ENCODE measurements at regions not wholly inside any gene's neighbourhood (a gene's known extent, or its start where the extent isn't known, plus 50 kb on each side); places are given as distances from the start of the nearest gene placed in this dataset.

DNA sequence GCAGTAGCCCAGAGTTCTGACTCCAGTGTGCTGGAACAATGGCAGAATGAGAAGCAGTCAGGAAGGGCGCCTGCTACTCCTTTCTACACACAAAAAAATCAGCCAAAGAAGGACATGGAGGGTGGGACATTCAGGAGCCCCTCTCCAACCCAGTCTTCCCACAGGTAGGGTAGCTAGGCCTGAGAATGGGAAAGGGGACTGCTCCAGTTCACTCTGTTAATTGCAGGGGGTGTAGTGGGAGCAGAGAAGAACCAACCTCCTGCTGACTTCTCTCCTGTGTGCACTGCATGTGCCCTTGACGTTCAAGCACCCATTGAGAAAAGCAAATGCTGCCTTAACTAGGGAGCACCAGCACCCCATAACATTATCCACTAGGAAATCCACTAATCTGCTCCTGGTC is 119.1 kb upstream of the IRX6 start:
- H3K4me2 ChIP-seq (ENCODE audit: control insufficient read depth, extremely low read depth, insufficient read depth, low read depth, low read length) = no peak overlapping the region
- no peaks in the 10 kb centered on the region for H3K36me3 ChIP-seq (ENCODE audit: control insufficient read depth in 2 of 2, extremely low read depth in 1 of 2, insufficient read depth in 2 of 2, low read length in 2 of 2)
- H3K4me3 ChIP-seq (ENCODE audit: control insufficient read depth in 2 of 3, extremely low read depth in 1 of 3, insufficient read depth in 2 of 3, low read depth in 1 of 3, low read length in 3 of 3) = no peak overlapping the region
- H3K27ac ChIP-seq (ENCODE audit: control insufficient read depth, insufficient read depth, low read length) = no peak overlapping the region
- no peaks in the 10 kb centered on the region for H3K9me3 ChIP-seq (ENCODE audit: control insufficient read depth, low read depth, low read length)
- H3K79me2 ChIP-seq (ENCODE audit: control insufficient read depth, insufficient read depth, low read length) = no peaks in the 10 kb centered on the region
- no peak for DNase-seq (ENCODE audit: low read depth, low spot score)
- no peak overlapping the region for H3K9ac ChIP-seq (ENCODE audit: control insufficient read depth, extremely low read depth, insufficient read depth, low read length)
- no peaks in the 10 kb centered on the region for H4K20me1 ChIP-seq (ENCODE audit: control insufficient read depth, extremely low read depth, insufficient read depth, low read length)
- no peak for FAIRE-seq
- H3K27me3 ChIP-seq (ENCODE audit: control insufficient read depth, extremely low read depth, insufficient read depth, low read length) = no peaks in the 10 kb centered on the region
- H2AFZ ChIP-seq (ENCODE audit: control insufficient read depth, low read length) = no peak overlapping the region
- TF ChIP-seq CTCF (optimal IDR thresholded peaks at IDR 0.05 in 1 of 3, IDR thresholded peaks at IDR 0.05 in 1 of 3, conservative IDR thresholded peaks at IDR 0.05 in 1 of 3; ENCODE audit: extremely low read depth in 1 of 3, insufficient read depth in 2 of 3, low read length in 3 of 3) = no peak
- TF ChIP-seq EZH2 (IDR thresholded peaks at IDR 0.05; ENCODE audit: low read length) = no peak
- dilution Hi-C loops (cut with MboI; ENCODE audit: extremely low pct_ligation_motif_present, low sequenced_read_pairs) = no loop called here
- no peaks in the 10 kb centered on the region for H3K9me1 ChIP-seq (ENCODE audit: control insufficient read depth, extremely low read depth, insufficient read depth, low read length)
- no peaks in the 10 kb centered on the region for H3K4me1 ChIP-seq (ENCODE audit: control insufficient read depth, extremely low read depth, insufficient read depth, low read length)

- dilution Hi-C loops (cut with MboI; ENCODE audit: extremely low pct_ligation_motif_present, low sequenced_read_pairs) = no loop called here
- no peak overlapping the region for H2AFZ ChIP-seq (ENCODE audit: control insufficient read depth, low read length)
- no peak overlapping the region for H3K9ac ChIP-seq (ENCODE audit: control insufficient read depth, extremely low read depth, insufficient read depth, low read length)
- no peak overlapping the region for H3K27ac ChIP-seq (ENCODE audit: control insufficient read depth, insufficient read depth, low read length)
- H3K79me2 ChIP-seq (ENCODE audit: control insufficient read depth, insufficient read depth, low read length) = no peaks in the 10 kb centered on the region
- H3K9me1 ChIP-seq (ENCODE audit: control insufficient read depth, extremely low read depth, insufficient read depth, low read length) = no peaks in the 10 kb centered on the region
- FAIRE-seq (no peak), DNase-seq (ENCODE audit: low read depth, low spot score) (no peak)
- no peaks in the 10 kb centered on the region for H3K4me1 ChIP-seq (ENCODE audit: control insufficient read depth, extremely low read depth, insufficient read depth, low read length)
- H3K36me3 ChIP-seq (ENCODE audit: control insufficient read depth in 2 of 2, extremely low read depth in 1 of 2, insufficient read depth in 2 of 2, low read length in 2 of 2) = no peaks in the 10 kb centered on the region
- H3K27me3 ChIP-seq (ENCODE audit: control insufficient read depth, extremely low read depth, insufficient read depth, low read length) = no peaks in the 10 kb centered on the region
- H3K9me3 ChIP-seq (ENCODE audit: control insufficient read depth, low read depth, low read length) = no peaks in the 10 kb centered on the region
- no peaks in the 10 kb centered on the region for H4K20me1 ChIP-seq (ENCODE audit: control insufficient read depth, extremely low read depth, insufficient read depth, low read length)
- H3K4me2 ChIP-seq (ENCODE audit: control insufficient read depth, extremely low read depth, insufficient read depth, low read depth, low read length) = no peak overlapping the region
- TF ChIP-seq CTCF (optimal IDR thresholded peaks at IDR 0.05 in 1 of 3, IDR thresholded peaks at IDR 0.05 in 1 of 3, conservative IDR thresholded peaks at IDR 0.05 in 1 of 3; ENCODE audit: extremely low read depth in 1 of 3, insufficient read depth in 2 of 3, low read length in 3 of 3) (no peak), EZH2 (IDR thresholded peaks at IDR 0.05; ENCODE audit: low read length) (no peak)
- H3K4me3 ChIP-seq (ENCODE audit: control insufficient read depth in 2 of 3, extremely low read depth in 1 of 3, insufficient read depth in 2 of 3, low read depth in 1 of 3, low read length in 3 of 3) = no peak overlapping the region
These were observed 116.1 kb upstream of the IRX6 start for GRCh38 chr16:55207693-55208428.
